ENCODE measurements at regions not wholly inside any gene's neighbourhood (a gene's known extent, or its start where the extent isn't known, plus 50 kb on each side); places are given as distances from the start of the nearest gene placed in this dataset.

DNA sequence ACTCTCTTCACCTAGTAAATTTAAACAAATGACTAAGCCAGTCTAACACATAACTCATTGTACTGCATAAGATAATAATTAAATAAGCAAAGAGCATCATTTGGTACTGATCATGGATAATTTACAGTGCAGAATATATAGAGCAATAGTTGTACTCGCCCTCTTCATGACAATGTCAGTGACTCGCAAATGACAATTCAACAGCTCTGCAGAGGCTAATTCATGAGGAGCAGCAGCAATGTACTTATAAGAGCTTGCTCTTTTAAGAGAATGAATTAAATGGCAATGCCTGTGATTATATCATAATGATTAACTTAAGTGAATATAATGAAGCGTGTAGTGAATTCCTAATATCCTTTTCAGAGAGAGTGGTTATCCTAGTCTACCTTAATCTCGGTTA is 284.5 kb upstream of the PCDH20 start:
- Histone ChIP-seq H3K9me3 (ENCODE audit: control insufficient read depth in 1 of 2, insufficient read depth in 1 of 2, low read depth in 1 of 2, low read length in 2 of 2) (no peaks in the 10 kb centered on the region; a peak in 1 of 4 replicates), H4K20me1 (ENCODE audit: insufficient read depth) (no peaks in the 10 kb centered on the region), H3K9me2 (ENCODE audit: insufficient read depth) (no peaks in the 10 kb centered on the region), H3K9ac (ENCODE audit: low read length) (no peak overlapping the region), H3K4me1 (ENCODE audit: control insufficient read depth in 1 of 2, insufficient read depth in 2 of 2, low read length in 2 of 2) (no peaks in the 10 kb centered on the region), H3K27ac (ENCODE audit: low read depth, low read length) (no peak overlapping the region), H3K79me2 (ENCODE audit: insufficient read depth, low read length) (no peaks in the 10 kb centered on the region), H3K4me3 (replicated peaks in 1 of 2; ENCODE audit: low read depth in 1 of 2, low read length in 2 of 2) (no peak overlapping the region), H3K27me3 (ENCODE audit: insufficient read depth, low read length) (no peaks in the 10 kb centered on the region), H3K36me3 (ENCODE audit: control insufficient read depth in 1 of 2, insufficient read depth in 2 of 2, low read length in 2 of 2) (no peaks in the 10 kb centered on the region), H2AFZ (ENCODE audit: low read depth, low read length, poor library complexity, severe bottlenecking) (no peak overlapping the region), H3K4me2 (ENCODE audit: low read length) (no peak overlapping the region)
- ATAC-seq: no peak
- ChIA-PET POLR2A (no interaction called here), CTCF (no interaction called here), RAD21 (ENCODE audit: low non-redundant PET in 1 of 2, low total read pairs in 2 of 2, uncharacterized antibody in 2 of 2, unreplicated experiment in 2 of 2) (no interaction called here)
- DNase-seq (ENCODE audit: low read depth, low spot score): no peak
- TF ChIP-seq CEBPB (IDR thresholded peaks at IDR 0.05; ENCODE audit: low read depth): no peak
- TF ChIP-seq ZBTB33 (IDR thresholded peaks at IDR 0.05; ENCODE audit: extremely low read depth, insufficient replicate concordance, low read length): no peak
- no peak for TF ChIP-seq ATF3 (IDR thresholded peaks at IDR 0.05)
- TF ChIP-seq TCF7L2 (IDR thresholded peaks at IDR 0.05; ENCODE audit: borderline replicate concordance, extremely low read depth, insufficient read depth, insufficient read length): no peak
- no peak for TF ChIP-seq SP1 (IDR thresholded peaks at IDR 0.05; ENCODE audit: low read depth)
- no peak for TF ChIP-seq MAX (IDR thresholded peaks at IDR 0.05)
- no peak for TF ChIP-seq CTCF (IDR thresholded peaks at IDR 0.05 in 2 of 3, conservative IDR thresholded peaks at IDR 0.05 in 1 of 3; ENCODE audit: borderline replicate concordance in 1 of 3, insufficient read depth in 1 of 3, low read depth in 2 of 3, low read length in 2 of 3)
- no peak for TF ChIP-seq RAD21 (IDR thresholded peaks at IDR 0.05; ENCODE audit: low read depth)
- TF ChIP-seq POLR2A (IDR thresholded peaks at IDR 0.05; ENCODE audit: borderline replicate concordance, extremely low read depth, insufficient read depth, insufficient read length): no peak
- no peak for TF ChIP-seq ZNF274 (IDR thresholded peaks at IDR 0.05; ENCODE audit: low read depth, low read length)
- TF ChIP-seq SIN3A (IDR thresholded peaks at IDR 0.05; ENCODE audit: low read depth): no peak
- TF ChIP-seq JUND (IDR thresholded peaks at IDR 0.05): no peak
- no peak for TF ChIP-seq CBX3 (IDR thresholded peaks at IDR 0.05; ENCODE audit: low read depth)
- intact Hi-C loops (cut with micrococcal nuclease): no loop called here
- no TSS peak for BruUV-seq (replicated peaks)

Measured in HCT116 (cell line).